HepG2 (cell line): ENCODE measurements at regions not wholly inside any gene's neighbourhood (a gene's known extent, or its start where the extent isn't known, plus 50 kb on each side); places are given as distances from the start of the nearest gene placed in this dataset.

ENCODE experiments used
- ATAC-seq: fragments of 200-7000 bp; cut with Tn5 transposase; 3 replicates; pipeline ENCODE4 v1.9.1; 2020; ENCODE audit warnings: mild to moderate bottlenecking, moderate library complexity
- BruUV-seq: library from RNA; stranded (reverse); fragments of 400-500 nt; replicated peaks from 2 replicates; lab custom pipeline; 2021; lab: Mats Ljungman, UMichigan
- CTCF ChIA-PET: fragments of 300-600 bp; formaldehyde crosslinking; extraction: SDS; loops from one replicate; lab custom pipeline; 2021; ENCODE audit warnings: low total read pairs, inconsistent platforms, low intra/inter-chr PET ratio; lab: Yijun Ruan, JAX
- POLR2A ChIA-PET: fragments of 350-600 bp; sonication (Branson Sonifier 250); formaldehyde crosslinking; loops from one replicate; lab custom pipeline; 2020; ENCODE audit warnings: antibody characterized with exemption, inconsistent platforms; lab: Yijun Ruan, JAX
- DNase-seq: peaks from one replicate; pipeline ENCODE4 v3.0.0-alpha.2; 2015; ENCODE audit warnings: low spot score
- FAIRE-seq: peaks from 3 replicates; lab custom pipeline; 2011; peaks lifted over from hg19 to GRCh38; lab: Jason Lieb, UNC
- H2AFZ ChIP-seq: one replicate; pipeline ENCODE4 v1.6.1; 2011; ENCODE audit warnings: low read length, inconsistent platforms
- H3K27ac ChIP-seq: fragments of 300-600 bp; 3 replicates; pipeline ENCODE4 v1.8.0; 2011; ENCODE audit warnings: mixed run types, mild to moderate bottlenecking, mixed read lengths, low read length, inconsistent platforms; ENCODE audit not compliant: insufficient read depth; ENCODE audit errors: extremely low read length
- H3K27me3 ChIP-seq, 2 experiments: fragments of 200-600 bp in 1 of 2; 2 replicates in 1 of 2; 3 replicates in 1 of 2; pipeline versions ENCODE4 v1.6.0 to v1.8.0; 2011; ENCODE audit warnings: low read length in 2 of 2, mild to moderate bottlenecking in 2 of 2, moderate library complexity in 2 of 2, inconsistent platforms in 1 of 2; ENCODE audit not compliant: insufficient read depth in 2 of 2, control insufficient read depth in 1 of 2
- H3K36me3 ChIP-seq, 2 experiments: fragments of 200-600 bp in 1 of 2; replicated peaks in 1 of 2; 2 replicates in 1 of 2; 3 replicates in 1 of 2; pipeline versions ENCODE4 v1.5.1 to v1.8.0; 2011; ENCODE audit warnings: low read length in 2 of 2, inconsistent platforms in 1 of 2; ENCODE audit not compliant: insufficient read depth in 2 of 2, control insufficient read depth in 1 of 2
- H3K4me1 ChIP-seq: 2 replicates; pipeline ENCODE4 v1.5.1; 2012; ENCODE audit warnings: low read length, inconsistent platforms; ENCODE audit not compliant: insufficient read depth
- H3K4me2 ChIP-seq: 2 replicates; pipeline ENCODE4 v1.6.0; 2011; ENCODE audit warnings: low read depth, low read length, inconsistent platforms
- H3K4me3 ChIP-seq, 3 experiments: fragments of 200-600 bp in 1 of 3; sonication (generic), shearing (Covaris generic) in 1 of 3; replicated peaks in 1 of 3; 2 replicates each; pipeline ENCODE4 v1.5.1; 2011 to 2016; ENCODE audit warnings: low read length in 3 of 3, inconsistent platforms in 2 of 3, low read depth in 2 of 3, mild to moderate bottlenecking in 2 of 3, control low read depth in 1 of 3, mixed read lengths in 1 of 3; ENCODE audit not compliant: insufficient read depth in 1 of 3
- H3K79me2 ChIP-seq: one replicate; pipeline ENCODE4 v1.6.1; 2011; ENCODE audit warnings: low read length, inconsistent platforms; ENCODE audit not compliant: insufficient read depth
- H3K9ac ChIP-seq: 2 replicates; pipeline ENCODE4 v1.6.0; 2011; ENCODE audit warnings: mild to moderate bottlenecking, low read depth, low read length, inconsistent platforms; ENCODE audit not compliant: insufficient read depth
- H3K9me3 ChIP-seq: 2 replicates; pipeline ENCODE4 v1.5.1; 2012; ENCODE audit warnings: mild to moderate bottlenecking, low read length
- H4K20me1 ChIP-seq: 2 replicates; pipeline ENCODE4 v1.6.0; 2011; ENCODE audit warnings: inconsistent platforms, mild to moderate bottlenecking, low read length, moderate library complexity; ENCODE audit not compliant: insufficient read depth
- CBX2 ChIP-seq, 2 experiments: fragments of 200-600 bp in 1 of 2; sonication (generic); formaldehyde crosslinking in 1 of 2; IDR thresholded peaks; 2 replicates each; pipeline versions ENCODE4 v1.7.0 to v1.8.1; 2018 to 2022; ENCODE audit warnings: low read depth in 2 of 2, low read length in 1 of 2, mild to moderate bottlenecking in 1 of 2, missing genetic modification reagents in 1 of 2
- RELA ChIP-seq: sonication (generic); formaldehyde crosslinking; IDR thresholded peaks from 2 replicates; pipeline ENCODE4 v1.4.0; 2020; ENCODE audit warnings: missing genetic modification reagents
- SNRNP70 ChIP-seq: fragments of 200-400 bp; formaldehyde crosslinking; IDR thresholded peaks from 2 replicates; pipeline ENCODE4 v1.6.1; 2017; ENCODE audit warnings: mild to moderate bottlenecking, low read depth, low read length, moderate library complexity
- TOE1 ChIP-seq: sonication (generic); formaldehyde crosslinking; IDR thresholded peaks from 2 replicates; pipeline ENCODE4 v1.4.0; 2020; ENCODE audit warnings: mild to moderate bottlenecking, missing genetic modification reagents
- ZNF644 ChIP-seq: IDR thresholded peaks from 2 replicates; pipeline ENCODE4 v1.6.1; 2016; ENCODE audit warnings: low read depth
- ZNF75D ChIP-seq: sonication (generic); formaldehyde crosslinking; IDR thresholded peaks from 2 replicates; pipeline ENCODE4 v1.8.1; 2023; ENCODE audit warnings: missing genetic modification reagents, mild to moderate bottlenecking, borderline replicate concordance
- WGBS: methylation state at CpG from one replicate; pipeline ENCODE4 v1.1.6; 2017; ENCODE audit warnings: low lambda C conversion rate; 5-methylcytosine and 5-hydroxymethylcytosine counted together
- in situ Hi-C: cut with HindIII; loops from 2 replicates; pipeline ENCODE4 v1.10.0; 2017; ENCODE audit warnings: low pct_unique_long_range_greater_than_20kb; ENCODE audit not compliant: extremely low pct_ligation_motif_present
- intact Hi-C: fragments of 100-400 bp; cut with micrococcal nuclease; formaldehyde crosslinking; loops from one replicate; pipeline ENCODE4 v1.10.0; 2022; ENCODE audit not compliant: unreplicated experiment
- TF ChIP-seq, protein P1 (sequence below): sonication (generic); formaldehyde crosslinking; IDR thresholded peaks from 2 replicates; pipeline ENCODE4 v1.4.0; 2020; ENCODE audit warnings: missing genetic modification reagents
- TF ChIP-seq, protein P2 (sequence below): IDR thresholded peaks from 2 replicates; pipeline ENCODE4 v1.6.1; 2016; ENCODE audit warnings: mild to moderate bottlenecking

DNA sequence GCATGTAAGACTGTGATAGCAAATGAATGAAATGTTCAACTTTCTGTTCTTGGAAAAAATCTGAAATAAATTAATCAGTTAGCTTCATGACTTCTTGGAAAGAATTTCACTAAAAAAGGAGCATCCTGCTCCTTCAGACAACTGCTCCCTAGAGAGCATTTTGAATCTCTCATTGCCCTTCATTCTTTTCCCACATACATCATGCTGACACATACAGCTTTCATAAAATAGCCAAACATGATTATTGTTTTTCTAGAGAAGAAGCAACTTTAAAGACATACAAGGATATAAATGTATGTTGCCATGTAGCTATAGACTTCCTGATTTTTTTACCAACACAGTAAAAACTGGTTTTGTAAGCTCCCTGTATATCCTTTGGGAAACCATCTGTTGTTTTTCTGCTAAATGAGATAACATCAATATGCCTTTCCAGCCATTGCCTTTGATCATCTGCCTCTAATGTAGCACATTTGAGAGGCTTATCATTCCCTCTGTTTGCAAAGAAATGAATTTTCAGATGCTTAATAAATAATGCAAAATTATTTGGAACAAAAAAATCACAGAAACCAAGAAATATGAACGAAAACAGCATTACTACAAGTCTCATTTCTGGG lies 248.2 kb upstream of the GPR149 start:
- H3K79me2 ChIP-seq, result no peaks in the 10 kb centered on the region
- H3K4me2 ChIP-seq, result no peak overlapping the region
- no peak overlapping the region for H3K9ac ChIP-seq
- in situ Hi-C loops, result no loop called here
- no peak overlapping the region for H3K4me3 ChIP-seq
- H3K27ac ChIP-seq, result no peak overlapping the region
- TF ChIP-seq, protein P1, sequence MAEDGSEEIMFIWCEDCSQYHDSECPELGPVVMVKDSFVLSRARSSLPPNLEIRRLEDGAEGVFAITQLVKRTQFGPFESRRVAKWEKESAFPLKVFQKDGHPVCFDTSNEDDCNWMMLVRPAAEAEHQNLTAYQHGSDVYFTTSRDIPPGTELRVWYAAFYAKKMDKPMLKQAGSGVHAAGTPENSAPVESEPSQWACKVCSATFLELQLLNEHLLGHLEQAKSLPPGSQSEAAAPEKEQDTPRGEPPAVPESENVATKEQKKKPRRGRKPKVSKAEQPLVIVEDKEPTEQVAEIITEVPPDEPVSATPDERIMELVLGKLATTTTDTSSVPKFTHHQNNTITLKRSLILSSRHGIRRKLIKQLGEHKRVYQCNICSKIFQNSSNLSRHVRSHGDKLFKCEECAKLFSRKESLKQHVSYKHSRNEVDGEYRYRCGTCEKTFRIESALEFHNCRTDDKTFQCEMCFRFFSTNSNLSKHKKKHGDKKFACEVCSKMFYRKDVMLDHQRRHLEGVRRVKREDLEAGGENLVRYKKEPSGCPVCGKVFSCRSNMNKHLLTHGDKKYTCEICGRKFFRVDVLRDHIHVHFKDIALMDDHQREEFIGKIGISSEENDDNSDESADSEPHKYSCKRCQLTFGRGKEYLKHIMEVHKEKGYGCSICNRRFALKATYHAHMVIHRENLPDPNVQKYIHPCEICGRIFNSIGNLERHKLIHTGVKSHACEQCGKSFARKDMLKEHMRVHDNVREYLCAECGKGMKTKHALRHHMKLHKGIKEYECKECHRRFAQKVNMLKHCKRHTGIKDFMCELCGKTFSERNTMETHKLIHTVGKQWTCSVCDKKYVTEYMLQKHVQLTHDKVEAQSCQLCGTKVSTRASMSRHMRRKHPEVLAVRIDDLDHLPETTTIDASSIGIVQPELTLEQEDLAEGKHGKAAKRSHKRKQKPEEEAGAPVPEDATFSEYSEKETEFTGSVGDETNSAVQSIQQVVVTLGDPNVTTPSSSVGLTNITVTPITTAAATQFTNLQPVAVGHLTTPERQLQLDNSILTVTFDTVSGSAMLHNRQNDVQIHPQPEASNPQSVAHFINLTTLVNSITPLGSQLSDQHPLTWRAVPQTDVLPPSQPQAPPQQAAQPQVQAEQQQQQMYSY (CRISPR knock-in tag), result no peak
- TF ChIP-seq ZNF644, result no peak
- no peak for TF ChIP-seq ZNF75D (CRISPR knock-in tag)
- TF ChIP-seq, protein P2, sequence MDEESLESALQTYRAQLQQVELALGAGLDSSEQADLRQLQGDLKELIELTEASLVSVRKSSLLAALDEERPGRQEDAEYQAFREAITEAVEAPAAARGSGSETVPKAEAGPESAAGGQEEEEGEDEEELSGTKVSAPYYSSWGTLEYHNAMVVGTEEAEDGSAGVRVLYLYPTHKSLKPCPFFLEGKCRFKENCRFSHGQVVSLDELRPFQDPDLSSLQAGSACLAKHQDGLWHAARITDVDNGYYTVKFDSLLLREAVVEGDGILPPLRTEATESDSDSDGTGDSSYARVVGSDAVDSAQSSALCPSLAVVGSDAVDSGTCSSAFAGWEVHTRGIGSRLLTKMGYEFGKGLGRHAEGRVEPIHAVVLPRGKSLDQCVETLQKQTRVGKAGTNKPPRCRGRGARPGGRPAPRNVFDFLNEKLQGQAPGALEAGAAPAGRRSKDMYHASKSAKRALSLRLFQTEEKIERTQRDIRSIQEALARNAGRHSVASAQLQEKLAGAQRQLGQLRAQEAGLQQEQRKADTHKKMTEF, result no peak
- no peak for TF ChIP-seq CBX2 (IDR thresholded peaks at IDR 0.05; ENCODE audit: low read depth, low read length)
- TF ChIP-seq CBX2 (CRISPR knock-in tag; IDR thresholded peaks at IDR 0.05; ENCODE audit: low read depth), result no peak
- TF ChIP-seq TOE1 (CRISPR knock-in tag), result no peak
- TF ChIP-seq SNRNP70, result no peak
- TF ChIP-seq RELA (CRISPR knock-in tag), result no peak
- TF ChIP-seq, all 625 proteins: peak for 0
- H3K9me3 ChIP-seq, result no peaks in the 10 kb centered on the region
- BruUV-seq, result no TSS peak
- H4K20me1 ChIP-seq, result no peaks in the 10 kb centered on the region
- intact Hi-C loops, result no loop called here
- no peaks in the 10 kb centered on the region for H3K27me3 ChIP-seq
- H3K4me1 ChIP-seq, result no peaks in the 10 kb centered on the region
- DNase-seq (no peak), ATAC-seq (no peak), FAIRE-seq (no peak)
- H3K36me3 ChIP-seq, result no peaks in the 10 kb centered on the region
- CTCF ChIA-PET, result no interaction called here
- no peak overlapping the region for H2AFZ ChIP-seq
- WGBS, result 0% methylated on average over 1 of the region's 1 CpG
- POLR2A ChIA-PET, result no interaction called here
